IMR-90 (cell line): ENCODE measurements at regions not wholly inside any gene's neighbourhood (a gene's known extent, or its start where the extent isn't known, plus 50 kb on each side); places are given as distances from the start of the nearest gene placed in this dataset.

Experiments
- ATAC-seq: fragments of 200-7000 bp; cut with Tn5 transposase; 2 replicates; pipeline ENCODE4 v1.9.1; 2020; ENCODE audit warnings: low read depth, mild to moderate bottlenecking, moderate library complexity
- BruUV-seq: library from RNA; stranded (reverse); fragments of 400-500 nt; replicated peaks from 2 replicates; lab custom pipeline; 2021; lab: Mats Ljungman, UMichigan
- CTCF ChIA-PET: fragments of 300-600 bp; formaldehyde crosslinking; extraction: SDS; loops from one replicate; lab custom pipeline; 2021; ENCODE audit warnings: antibody characterized with exemption; lab: Yijun Ruan, JAX
- POLR2A ChIA-PET: fragments of 300-600 bp; sonication (Branson Sonifier 250); formaldehyde crosslinking; loops from one replicate; lab custom pipeline; 2022; ENCODE audit warnings: antibody characterized with exemption; ENCODE audit not compliant: unreplicated experiment; lab: Charles Lee
- DNase-seq: peaks from one replicate; pipeline ENCODE4 v3.0.0; 2013
- H2AFZ ChIP-seq: replicated peaks from 2 replicates; pipeline ENCODE3; 2013; ENCODE audit warnings: low read length, mild to moderate bottlenecking; ENCODE audit not compliant: poor library complexity
- H2AK5ac ChIP-seq: 2 replicates; pipeline ENCODE4 v1.6.1; 2013; ENCODE audit warnings: low read depth, low read length, inconsistent platforms
- H2AK9ac ChIP-seq: replicated peaks from 2 replicates; pipeline ENCODE3; 2013; ENCODE audit warnings: mild to moderate bottlenecking, low read depth, low read length, moderate library complexity; ENCODE audit not compliant: poor library complexity
- H2BK120ac ChIP-seq: 2 replicates; pipeline ENCODE4 v1.6.1; 2013; ENCODE audit warnings: low read depth, low read length, inconsistent platforms
- H2BK15ac ChIP-seq: 3 replicates; pipeline ENCODE4 v1.6.1; 2013; ENCODE audit warnings: low read depth, low read length, inconsistent platforms
- H2BK20ac ChIP-seq: 2 replicates; pipeline ENCODE4 v1.6.1; 2013; ENCODE audit warnings: low read depth, mild to moderate bottlenecking, inconsistent platforms, low read length, moderate library complexity
- H2BK5ac ChIP-seq: 2 replicates; pipeline ENCODE4 v1.6.1; 2013; ENCODE audit warnings: mild to moderate bottlenecking, low read depth, low read length, inconsistent platforms; ENCODE audit not compliant: poor library complexity, severe bottlenecking
- H3K14ac ChIP-seq: replicated peaks from 2 replicates; pipeline ENCODE4 v1.6.1; 2013; ENCODE audit warnings: low read depth, low read length, inconsistent platforms
- H3K18ac ChIP-seq: 2 replicates; pipeline ENCODE4 v1.6.1; 2013; ENCODE audit warnings: low read depth, low read length, control low read depth
- H3K23ac ChIP-seq: 2 replicates; pipeline ENCODE4 v1.6.1; 2013; ENCODE audit warnings: low read depth, low read length, inconsistent platforms
- H3K27ac ChIP-seq: 2 replicates; pipeline ENCODE4 v1.5.1; 2013; ENCODE audit warnings: mild to moderate bottlenecking, control low read depth, low read length; ENCODE audit not compliant: insufficient read depth
- H3K27me3 ChIP-seq: 2 replicates; pipeline ENCODE4 v1.6.1; 2013; ENCODE audit warnings: low read length; ENCODE audit not compliant: control insufficient read depth, insufficient read depth
- H3K36me3 ChIP-seq: 2 replicates; pipeline ENCODE4 v1.6.1; 2013; ENCODE audit warnings: low read length, mixed read lengths; ENCODE audit not compliant: control insufficient read depth, insufficient read depth
- H3K4ac ChIP-seq: 2 replicates; pipeline ENCODE4 v1.6.1; 2013; ENCODE audit warnings: low read depth, low read length, inconsistent platforms
- H3K4me1 ChIP-seq: 2 replicates; pipeline ENCODE4 v1.6.1; 2013; ENCODE audit warnings: low read length, mixed read lengths; ENCODE audit not compliant: control insufficient read depth, insufficient read depth
- H3K4me2 ChIP-seq: 2 replicates; pipeline ENCODE4 v1.6.1; 2013; ENCODE audit warnings: low read depth, mild to moderate bottlenecking, control low read depth, low read length, moderate library complexity
- H3K4me3 ChIP-seq: 2 replicates; pipeline ENCODE4 v1.5.1; 2013; ENCODE audit warnings: low read depth, mild to moderate bottlenecking, control low read depth, low read length, moderate library complexity; ENCODE audit not compliant: insufficient read depth
- H3K56ac ChIP-seq: 2 replicates; pipeline ENCODE4 v1.6.1; 2013; ENCODE audit warnings: low read length, inconsistent platforms; ENCODE audit not compliant: insufficient read depth; ENCODE audit errors: extremely low read depth
- H3K79me1 ChIP-seq, 2 experiments: 2 replicates each; pipeline ENCODE4 v1.6.1; 2013; ENCODE audit warnings: low read length in 2 of 2, inconsistent platforms in 1 of 2, low read depth in 1 of 2
- H3K9ac ChIP-seq: 2 replicates; pipeline ENCODE4 v1.6.1; 2013; ENCODE audit warnings: low read depth, low read length, control low read depth
- H3K9me1 ChIP-seq: 2 replicates; pipeline ENCODE4 v1.6.1; 2013; ENCODE audit warnings: low read length, inconsistent platforms; ENCODE audit not compliant: insufficient read depth
- H3K9me3 ChIP-seq: 2 replicates; pipeline ENCODE4 v1.6.1; 2013; ENCODE audit warnings: low read length; ENCODE audit not compliant: control insufficient read depth, insufficient read depth
- H4K20me1 ChIP-seq: 2 replicates; pipeline ENCODE4 v1.6.1; 2013; ENCODE audit warnings: low read length, inconsistent platforms; ENCODE audit not compliant: insufficient read depth
- H4K5ac ChIP-seq: 2 replicates; pipeline ENCODE4 v1.6.1; 2013; ENCODE audit warnings: mild to moderate bottlenecking, low read depth, low read length, control low read depth
- H4K8ac ChIP-seq, 2 experiments: 2 replicates each; pipeline ENCODE4 v1.6.1; 2013; ENCODE audit warnings: low read depth in 2 of 2, low read length in 2 of 2, control low read depth in 1 of 2, inconsistent platforms in 1 of 2
- H4K91ac ChIP-seq: 2 replicates; pipeline ENCODE4 v1.6.1; 2013; ENCODE audit warnings: low read depth, low read length, inconsistent platforms; ENCODE audit not compliant: insufficient read depth
- BHLHE40 ChIP-seq: fragments of 150-350 bp; IDR thresholded peaks from 2 replicates; pipeline ENCODE4 v1.6.1; 2016; ENCODE audit warnings: mild to moderate bottlenecking, low read depth, low read length
- MAFK ChIP-seq: IDR thresholded peaks from 2 replicates; pipeline ENCODE4 v1.6.1; 2012; ENCODE audit warnings: low read depth, low read length, improper control_type of control experiment
- WGBS, 2 experiments: methylation state at CpG; one replicate each; pipeline versions ENCODE4 v1.1.5 to v1.1.7; 2013; ENCODE audit warnings: missing lambda C conversion rate in 2 of 2; ENCODE audit not compliant: insufficient read length in 1 of 2; ENCODE audit errors: extremely low coverage in 2 of 2; 5-methylcytosine and 5-hydroxymethylcytosine counted together
- dilution Hi-C: fragments of 300-500 bp; cut with HindIII; formaldehyde crosslinking; loops from one replicate; pipeline ENCODE4 v1.14.3; 2018; ENCODE audit warnings: low sequenced_read_pairs; ENCODE audit not compliant: unreplicated experiment
- in situ Hi-C: fragments of 300-500 bp; cut with MboI; formaldehyde crosslinking; loops from 3 replicates; pipeline ENCODE4 v1.14.3; 2019; ENCODE audit warnings: low sequenced_read_pairs, inconsistent platforms, mixed read lengths
- intact Hi-C: fragments of 100-400 bp; cut with micrococcal nuclease; formaldehyde crosslinking; loops from 2 replicates; pipeline ENCODE4 v1.10.0; 2022
- TF ChIP-seq, protein P1 (sequence below): fragments of 150-350 bp; IDR thresholded peaks from 2 replicates; pipeline ENCODE4 v1.6.1; 2017; ENCODE audit warnings: mild to moderate bottlenecking, antibody characterized with exemption, low read length, low read depth

DNA sequence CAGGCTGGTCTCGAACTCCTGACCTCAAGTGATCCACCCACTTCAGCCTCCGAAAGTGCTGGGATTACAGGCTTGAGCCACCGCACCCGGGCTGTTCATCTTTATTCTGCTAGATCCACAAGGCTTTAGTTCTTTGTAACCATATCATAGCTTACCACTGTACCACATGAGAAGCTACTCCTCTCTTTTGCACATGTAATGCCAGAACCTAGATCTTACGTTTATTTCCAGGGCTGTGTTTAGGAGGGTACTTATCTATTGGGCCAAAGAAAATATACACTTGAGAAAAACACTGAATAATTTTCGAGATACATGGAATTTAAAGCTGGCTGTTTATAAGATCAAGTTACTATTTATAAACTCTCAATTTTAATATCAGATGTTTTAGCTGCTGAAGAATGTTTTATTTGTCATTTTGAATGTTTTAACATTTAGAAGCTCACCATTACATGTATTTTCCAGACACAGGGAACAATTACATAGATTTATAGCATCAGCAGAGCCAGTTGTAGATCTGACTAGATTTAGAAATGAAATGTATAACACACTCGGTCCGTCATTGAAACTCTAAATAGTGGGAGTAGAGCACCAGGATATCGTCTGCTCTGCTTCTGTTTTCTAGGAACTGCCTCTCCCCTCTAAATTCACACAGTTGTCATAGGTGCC is 155.3 kb upstream of the HAND2 start:
- H2BK5ac ChIP-seq, result no peak overlapping the region
- ATAC-seq (peak; percentile 84), DNase-seq (peak; percentile 16)
- H3K4me1 ChIP-seq, result no peaks in the 10 kb centered on the region; the same call in 1 of the 2 replicates
- TF ChIP-seq, protein P1, sequence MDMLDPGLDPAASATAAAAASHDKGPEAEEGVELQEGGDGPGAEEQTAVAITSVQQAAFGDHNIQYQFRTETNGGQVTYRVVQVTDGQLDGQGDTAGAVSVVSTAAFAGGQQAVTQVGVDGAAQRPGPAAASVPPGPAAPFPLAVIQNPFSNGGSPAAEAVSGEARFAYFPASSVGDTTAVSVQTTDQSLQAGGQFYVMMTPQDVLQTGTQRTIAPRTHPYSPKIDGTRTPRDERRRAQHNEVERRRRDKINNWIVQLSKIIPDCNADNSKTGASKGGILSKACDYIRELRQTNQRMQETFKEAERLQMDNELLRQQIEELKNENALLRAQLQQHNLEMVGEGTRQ, result no peak
- TF ChIP-seq MAFK, result no peak
- TF ChIP-seq BHLHE40, result no peak
- in situ Hi-C loops (no loop called here), intact Hi-C loops (no loop called here), dilution Hi-C loops (no loop called here)
- peak overlapping the region; percentile 21; the same call in 1 of the 2 replicates for H3K4me2 ChIP-seq
- H3K36me3 ChIP-seq, result no peaks in the 10 kb centered on the region
- H2BK20ac ChIP-seq, result no peak overlapping the region
- H2BK120ac ChIP-seq, result no peak overlapping the region
- no peak overlapping the region; the same call in 1 of the 2 replicates for H3K27ac ChIP-seq
- H3K79me1 ChIP-seq, result no peaks in the 10 kb centered on the region
- H3K18ac ChIP-seq, result no peak overlapping the region
- no peaks in the 10 kb centered on the region for H4K20me1 ChIP-seq
- H3K14ac ChIP-seq, result no peak overlapping the region
- no peaks in the 10 kb centered on the region for H3K9me3 ChIP-seq
- no peak overlapping the region for H3K4me3 ChIP-seq
- no peak overlapping the region for H3K4ac ChIP-seq
- no peak overlapping the region for H3K9ac ChIP-seq
- H4K5ac ChIP-seq, result no peak overlapping the region
- no peaks in the 10 kb centered on the region; the same call in 1 of the 2 replicates for H3K27me3 ChIP-seq
- H4K91ac ChIP-seq, result no peak overlapping the region
- H2BK15ac ChIP-seq, result no peak overlapping the region
- CTCF ChIA-PET, result interaction anchor here (0.7 kb wide), 1 partner anchor 10 kb away, joined by 3 read pairs; no protein-coding TSS in a partner anchor
- no TSS peak for BruUV-seq
- no CpG with 5 or more reads among the region's 9 CpGs for WGBS, 2 experiments
- POLR2A ChIA-PET, result interaction anchor here (0.6 kb wide), 1 partner anchor 931 kb away, joined by 3 read pairs; no protein-coding TSS in a partner anchor
- no peak overlapping the region for H3K23ac ChIP-seq
- no peak overlapping the region for H4K8ac ChIP-seq
- no peak overlapping the region for H3K56ac ChIP-seq
- no peak overlapping the region for H2AK5ac ChIP-seq
- no peak overlapping the region for H2AFZ ChIP-seq
- no peak overlapping the region for H2AK9ac ChIP-seq
- H3K9me1 ChIP-seq, result no peaks in the 10 kb centered on the region
